DND-41 (cell line): ENCODE measurements at regions not wholly inside any gene's neighbourhood (a gene's known extent, or its start where the extent isn't known, plus 50 kb on each side); places are given as distances from the start of the nearest gene placed in this dataset.

Experiments used
- ATAC-seq: fragments of 200-7000 bp; cut with Tn5 transposase; 3 replicates; pipeline ENCODE4 v1.9.1; 2021; ENCODE audit warnings: low read depth; ENCODE audit not compliant: insufficient read depth
- DNase-seq: peaks from one replicate; pipeline ENCODE4 v3.0.0-alpha.2; 2020
- H2AFZ ChIP-seq: 2 replicates; pipeline ENCODE4 v1.6.0; 2012; ENCODE audit warnings: low read depth, low read length
- H3K27ac ChIP-seq: 2 replicates; pipeline ENCODE4 v1.5.1; 2012; ENCODE audit warnings: low read length, inconsistent platforms
- H3K27me3 ChIP-seq: fragments of 200-600 bp; sonication (generic); 2 replicates; pipeline ENCODE4 v1.6.0; 2012; ENCODE audit warnings: low read length, mild to moderate bottlenecking, inconsistent platforms; ENCODE audit not compliant: insufficient read depth, poor library complexity
- H3K36me3 ChIP-seq: 2 replicates; pipeline ENCODE4 v1.5.1; 2012; ENCODE audit warnings: low read length, inconsistent platforms; ENCODE audit not compliant: insufficient read depth
- H3K4me1 ChIP-seq: 2 replicates; pipeline ENCODE4 v1.5.1; 2012; ENCODE audit warnings: mild to moderate bottlenecking, low read length; ENCODE audit not compliant: insufficient read depth
- H3K4me2 ChIP-seq: 2 replicates; pipeline ENCODE4 v1.6.0; 2012; ENCODE audit warnings: mild to moderate bottlenecking, moderate library complexity, low read length, inconsistent platforms; ENCODE audit not compliant: insufficient read depth
- H3K4me3 ChIP-seq, 2 experiments: fragments of 200-600 bp in 1 of 2; shearing (Covaris generic) in 1 of 2; 2 replicates each; pipeline ENCODE4 v1.5.1; 2012 to 2016; ENCODE audit warnings: inconsistent platforms in 2 of 2, low read length in 2 of 2, mild to moderate bottlenecking in 2 of 2, low read depth in 1 of 2, moderate library complexity in 1 of 2
- H3K79me2 ChIP-seq: 2 replicates; pipeline ENCODE4 v1.6.0; 2012; ENCODE audit warnings: low read length, inconsistent platforms; ENCODE audit not compliant: insufficient read depth
- H3K9ac ChIP-seq: 2 replicates; pipeline ENCODE4 v1.6.0; 2012; ENCODE audit warnings: low read depth, mild to moderate bottlenecking, inconsistent platforms, low read length, moderate library complexity
- H3K9me3 ChIP-seq: 2 replicates; pipeline ENCODE4 v1.5.1; 2012; ENCODE audit warnings: low read length, moderate library complexity, mild to moderate bottlenecking, inconsistent platforms; ENCODE audit not compliant: insufficient read depth, severe bottlenecking
- H4K20me1 ChIP-seq: 2 replicates; pipeline ENCODE4 v1.6.0; 2012; ENCODE audit warnings: low read length; ENCODE audit not compliant: insufficient read depth
- EZH2 ChIP-seq: IDR thresholded peaks from 3 replicates; pipeline ENCODE4 v1.6.1; 2012; ENCODE audit warnings: borderline replicate concordance, low read depth, mild to moderate bottlenecking, moderate library complexity, low read length, inconsistent platforms; ENCODE audit not compliant: severe bottlenecking
- TF ChIP-seq, protein P1 (sequence below): IDR thresholded peaks from 2 replicates; pipeline ENCODE4 v1.5.1; 2012; ENCODE audit warnings: borderline replicate concordance, low read length, moderate library complexity, mild to moderate bottlenecking; ENCODE audit not compliant: poor library complexity, severe bottlenecking; ENCODE audit errors: extremely low read depth

DNA sequence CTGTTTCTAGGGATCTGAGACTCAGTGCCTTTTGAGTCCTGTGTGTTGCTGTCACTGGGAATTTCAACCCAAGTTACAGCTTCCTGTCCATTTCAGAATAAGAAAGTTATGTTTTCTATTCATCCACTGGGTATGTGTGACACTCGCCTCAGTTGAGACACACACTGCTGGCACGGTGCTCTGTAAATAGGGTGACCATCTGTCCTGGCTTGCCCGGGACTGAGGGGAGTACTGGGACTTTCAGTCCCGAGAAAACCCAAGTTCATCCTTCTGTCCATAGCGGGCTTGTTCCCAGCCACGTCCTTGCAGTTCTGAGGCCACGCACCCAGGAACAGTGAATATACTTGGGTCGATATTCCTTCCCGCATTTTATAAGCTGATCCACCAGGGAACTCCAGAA, 56.3 kb upstream of the DISP3 start:
- DNase-seq = no peak
- Histone ChIP-seq H3K27me3 (no peaks in the 10 kb centered on the region), H4K20me1 (no peaks in the 10 kb centered on the region), H3K9me3 (no peaks in the 10 kb centered on the region), H3K9ac (no peak overlapping the region), H3K4me3 (no peak overlapping the region), H3K36me3 (no peaks in the 10 kb centered on the region), H3K4me1 (no peaks in the 10 kb centered on the region), H3K4me2 (no peak overlapping the region), H2AFZ (no peak overlapping the region), H3K79me2 (no peaks in the 10 kb centered on the region), H3K27ac (no peak overlapping the region)
- no peak for TF ChIP-seq EZH2
- TF ChIP-seq, protein P1, sequence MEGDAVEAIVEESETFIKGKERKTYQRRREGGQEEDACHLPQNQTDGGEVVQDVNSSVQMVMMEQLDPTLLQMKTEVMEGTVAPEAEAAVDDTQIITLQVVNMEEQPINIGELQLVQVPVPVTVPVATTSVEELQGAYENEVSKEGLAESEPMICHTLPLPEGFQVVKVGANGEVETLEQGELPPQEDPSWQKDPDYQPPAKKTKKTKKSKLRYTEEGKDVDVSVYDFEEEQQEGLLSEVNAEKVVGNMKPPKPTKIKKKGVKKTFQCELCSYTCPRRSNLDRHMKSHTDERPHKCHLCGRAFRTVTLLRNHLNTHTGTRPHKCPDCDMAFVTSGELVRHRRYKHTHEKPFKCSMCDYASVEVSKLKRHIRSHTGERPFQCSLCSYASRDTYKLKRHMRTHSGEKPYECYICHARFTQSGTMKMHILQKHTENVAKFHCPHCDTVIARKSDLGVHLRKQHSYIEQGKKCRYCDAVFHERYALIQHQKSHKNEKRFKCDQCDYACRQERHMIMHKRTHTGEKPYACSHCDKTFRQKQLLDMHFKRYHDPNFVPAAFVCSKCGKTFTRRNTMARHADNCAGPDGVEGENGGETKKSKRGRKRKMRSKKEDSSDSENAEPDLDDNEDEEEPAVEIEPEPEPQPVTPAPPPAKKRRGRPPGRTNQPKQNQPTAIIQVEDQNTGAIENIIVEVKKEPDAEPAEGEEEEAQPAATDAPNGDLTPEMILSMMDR = no peak
- ATAC-seq = no peak

DNA sequence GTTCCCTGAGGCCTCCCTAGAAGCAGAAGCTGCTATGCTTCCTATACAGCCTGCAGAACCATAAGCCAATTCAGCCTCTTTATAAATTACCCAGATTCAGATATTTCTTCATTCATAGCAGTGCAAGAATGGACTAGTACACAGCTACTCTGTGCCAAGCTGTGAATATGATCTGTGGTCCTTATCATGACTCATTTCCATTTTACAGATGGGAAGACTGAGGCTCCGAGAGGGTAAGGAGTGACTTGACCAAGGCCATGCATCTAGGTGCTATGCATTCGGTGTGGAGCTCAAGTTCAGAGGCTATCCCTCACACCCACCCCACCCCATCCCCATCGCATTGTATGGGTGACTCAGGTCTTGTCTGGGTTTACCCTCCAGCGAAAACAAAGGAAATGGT, 52.3 kb upstream of the DISP3 start:
- no peak overlapping the region for H3K9ac ChIP-seq
- TF ChIP-seq, protein P1 = no peak
- no peak for TF ChIP-seq EZH2
- H2AFZ ChIP-seq = no peak overlapping the region
- no peak overlapping the region for H3K27ac ChIP-seq
- ATAC-seq (no peak), DNase-seq (no peak)
- H3K36me3 ChIP-seq = no peaks in the 10 kb centered on the region
- no peaks in the 10 kb centered on the region for H3K4me1 ChIP-seq
- no peak overlapping the region for H3K4me3 ChIP-seq
- no peaks in the 10 kb centered on the region for H4K20me1 ChIP-seq
- no peaks in the 10 kb centered on the region for H3K79me2 ChIP-seq
- no peaks in the 10 kb centered on the region for H3K27me3 ChIP-seq
- H3K4me2 ChIP-seq = no peak overlapping the region
- no peaks in the 10 kb centered on the region for H3K9me3 ChIP-seq

DNA sequence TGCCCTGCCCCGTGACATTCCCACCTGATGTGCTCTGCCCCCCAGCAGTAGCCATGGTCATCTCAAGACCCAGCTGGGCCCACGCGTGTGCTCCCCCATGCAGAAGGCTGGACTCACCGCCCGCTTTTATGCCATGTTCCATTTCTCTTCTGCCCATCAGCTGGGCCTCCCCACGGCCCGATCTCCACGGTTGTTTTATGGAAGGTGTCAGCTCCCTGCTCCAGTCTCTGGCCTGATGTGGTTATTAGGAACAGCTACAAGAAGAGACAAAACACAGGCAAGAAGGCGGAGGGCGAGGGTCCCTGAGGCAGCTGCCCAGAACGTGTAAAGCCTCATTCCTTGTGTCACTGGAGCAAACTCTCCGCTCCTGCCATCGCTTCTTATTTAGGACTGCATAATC, 50.2 kb upstream of the DISP3 start:
- Histone ChIP-seq H3K9ac (no peak overlapping the region), H3K9me3 (no peaks in the 10 kb centered on the region), H3K27ac (no peak overlapping the region), H3K4me1 (no peaks in the 10 kb centered on the region), H3K79me2 (no peaks in the 10 kb centered on the region), H3K36me3 (no peaks in the 10 kb centered on the region), H3K4me3 (no peak overlapping the region), H4K20me1 (no peaks in the 10 kb centered on the region), H2AFZ (no peak overlapping the region), H3K4me2 (no peak overlapping the region), H3K27me3 (no peaks in the 10 kb centered on the region)
- DNase-seq (no peak), ATAC-seq (no peak)
- TF ChIP-seq EZH2 = no peak
- TF ChIP-seq, protein P1 = no peak
